Large intestine (tissue), 3 donors: ENCODE measurements at regions not wholly inside any gene's neighbourhood (a gene's known extent, or its start where the extent isn't known, plus 50 kb on each side); places are given as distances from the start of the nearest gene placed in this dataset.

Experiments used
- DNase-seq, 2 donors: peaks; one replicate each; pipeline versions ENCODE4 v3.0.0 to v3.0.0-alpha.2; 2013
- H3K27ac ChIP-seq: one replicate; pipeline ENCODE4 v1.5.1; 2013; ENCODE audit warnings: low read length
- H3K27me3 ChIP-seq: 2 replicates; pipeline ENCODE4 v1.6.1; 2013; ENCODE audit warnings: low read length; ENCODE audit not compliant: control insufficient read depth, insufficient read depth
- H3K36me3 ChIP-seq: 2 replicates; pipeline ENCODE4 v1.6.1; 2013; ENCODE audit warnings: low read length; ENCODE audit not compliant: control insufficient read depth, insufficient read depth
- H3K4me1 ChIP-seq: one replicate; pipeline ENCODE4 v1.6.1; 2013; ENCODE audit warnings: low read length; ENCODE audit not compliant: control insufficient read depth, insufficient read depth
- H3K4me3 ChIP-seq: one replicate; pipeline ENCODE4 v1.5.1; 2013; ENCODE audit warnings: low read length
- H3K9me3 ChIP-seq: one replicate; pipeline ENCODE4 v1.6.1; 2013; ENCODE audit warnings: mild to moderate bottlenecking, low read depth, low read length, moderate library complexity; ENCODE audit not compliant: control insufficient read depth
- WGBS: methylation state at CpG from one replicate; pipeline ENCODE4 v1.1.5; 2013; ENCODE audit warnings: low lambda C conversion rate; ENCODE audit not compliant: insufficient coverage; 5-methylcytosine and 5-hydroxymethylcytosine counted together

DNA sequence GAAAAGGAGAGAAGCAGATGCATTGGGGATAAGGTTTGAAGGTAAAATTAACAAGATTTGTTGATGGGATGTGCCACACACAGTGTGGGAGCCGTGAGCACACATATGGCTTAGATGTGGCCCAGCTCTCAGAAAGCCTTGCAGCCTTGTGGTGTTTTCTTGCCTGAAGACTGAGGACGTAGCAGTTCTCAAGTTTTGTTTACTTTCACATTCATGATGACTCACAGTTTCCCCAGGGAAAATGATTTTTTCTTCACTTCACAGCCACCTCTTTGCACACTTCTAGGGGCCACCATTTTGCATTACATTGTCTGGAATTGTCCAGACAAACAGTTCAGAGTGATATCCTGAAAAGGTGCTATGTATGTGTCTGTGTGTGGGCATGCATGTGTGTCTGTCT lies 126.2 kb downstream of the BASP1 start:
- H3K9me3 ChIP-seq, result no peaks in the 10 kb centered on the region
- no peak overlapping the region for H3K27ac ChIP-seq
- no peaks in the 10 kb centered on the region for H3K27me3 ChIP-seq
- no peaks in the 10 kb centered on the region for H3K36me3 ChIP-seq
- WGBS, result no CpG with 5 or more reads among the region's 2 CpGs
- peaks cover 5% of the 10 kb centered on the region for H3K4me1 ChIP-seq
- H3K4me3 ChIP-seq, result no peak overlapping the region
- peak; percentile 23 to 29 for DNase-seq

GRCh38 chr5:17346811-17347210 lies 129.4 kb downstream of the BASP1 start:
- no peaks in the 10 kb centered on the region for H3K4me1 ChIP-seq
- no peak overlapping the region for H3K27ac ChIP-seq
- no peak for DNase-seq
- no peaks in the 10 kb centered on the region for H3K27me3 ChIP-seq
- H3K4me3 ChIP-seq, result no peak overlapping the region
- H3K9me3 ChIP-seq, result no peaks in the 10 kb centered on the region
- no peaks in the 10 kb centered on the region for H3K36me3 ChIP-seq
- no CpG with 5 or more reads among the region's 2 CpGs for WGBS

GRCh38 chr5:17352223-17352622 lies 134.8 kb downstream of the BASP1 start:
- Histone ChIP-seq H3K36me3 (no peaks in the 10 kb centered on the region), H3K9me3 (peaks cover 4% of the 10 kb centered on the region), H3K4me1 (no peaks in the 10 kb centered on the region), H3K4me3 (no peak overlapping the region), H3K27ac (no peak overlapping the region), H3K27me3 (no peaks in the 10 kb centered on the region)
- no CpG with 5 or more reads among the region's 3 CpGs for WGBS
- no peak for DNase-seq

- no CpG with 5 or more reads among the region's 32 CpGs for WGBS
- no peak for DNase-seq
- Histone ChIP-seq H3K9me3 (peaks cover 4% of the 10 kb centered on the region), H3K27ac (no peak overlapping the region), H3K4me3 (no peak overlapping the region), H3K4me1 (no peaks in the 10 kb centered on the region), H3K27me3 (no peaks in the 10 kb centered on the region), H3K36me3 (no peaks in the 10 kb centered on the region)
Observed at GRCh38 chr5:17354265-17354664, 136.8 kb downstream of the BASP1 start.

DNA sequence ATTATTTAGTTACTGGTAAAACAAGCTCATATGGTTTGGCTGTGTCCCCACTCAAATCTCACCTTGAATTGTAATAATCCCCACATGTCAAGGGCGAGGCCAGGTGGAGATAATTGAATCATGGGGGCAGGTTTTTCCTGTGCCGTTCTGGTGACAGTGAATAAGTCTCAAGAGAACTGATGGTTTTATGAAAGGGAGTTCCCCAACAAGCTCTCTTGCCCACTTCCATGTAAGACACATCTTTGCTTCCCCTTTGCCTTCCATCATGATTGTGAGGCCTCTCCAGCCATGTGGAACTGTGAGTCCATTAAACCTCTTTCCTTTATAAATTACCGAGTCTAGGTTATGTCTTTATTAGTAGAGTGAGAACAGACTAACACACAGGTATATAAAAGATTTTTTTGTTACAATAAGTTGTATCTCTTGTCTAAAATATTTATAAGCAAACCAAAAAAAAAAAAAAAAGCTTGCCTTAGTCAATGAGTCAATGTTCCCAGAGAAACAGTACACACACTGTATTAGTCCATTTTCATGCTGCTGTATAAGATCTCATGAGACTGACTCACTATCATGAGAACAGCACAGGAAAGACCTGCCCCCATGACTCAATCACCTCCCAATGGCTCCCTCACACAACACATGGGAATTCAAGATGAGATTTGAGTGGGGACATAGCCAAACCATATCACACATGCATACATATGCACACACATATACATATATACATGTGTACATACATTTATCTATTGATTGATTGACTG lies 138.3 kb downstream of the BASP1 start:
- WGBS, result no CpG with 5 or more reads among the region's 3 CpGs
- Histone ChIP-seq H3K36me3 (no peaks in the 10 kb centered on the region), H3K27me3 (no peaks in the 10 kb centered on the region), H3K4me1 (no peaks in the 10 kb centered on the region), H3K9me3 (peaks cover 4% of the 10 kb centered on the region), H3K27ac (no peak overlapping the region), H3K4me3 (no peak overlapping the region)
- DNase-seq, result no peak

DNA sequence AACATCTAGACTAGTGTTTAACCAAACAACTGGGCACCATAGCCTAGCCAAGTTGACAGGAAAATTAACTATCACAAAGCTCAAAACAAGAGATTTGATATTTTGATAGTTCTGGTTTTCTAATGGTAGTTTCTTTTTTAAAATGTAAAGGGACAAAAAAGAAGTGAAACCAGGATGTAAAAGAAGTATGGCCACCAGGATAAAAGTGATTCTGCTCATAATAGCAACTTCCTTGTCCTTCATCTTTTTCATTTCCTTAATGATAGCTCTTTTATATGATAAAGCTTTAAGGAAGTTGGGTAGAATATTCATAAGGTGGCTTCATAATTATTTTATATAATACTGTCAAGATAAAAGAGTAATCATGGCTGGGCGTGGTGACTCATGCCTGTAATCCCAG lies 139.1 kb downstream of the BASP1 start:
- Histone ChIP-seq H3K4me3 (no peak overlapping the region), H3K27ac (no peak overlapping the region), H3K36me3 (no peaks in the 10 kb centered on the region), H3K27me3 (no peaks in the 10 kb centered on the region), H3K4me1 (no peaks in the 10 kb centered on the region), H3K9me3 (peaks cover 4% of the 10 kb centered on the region)
- no CpG with 5 or more reads among the region's 1 CpG for WGBS
- DNase-seq, result no peak

GRCh38 chr5:17357504-17357903 lies 140.1 kb downstream of the BASP1 start:
- H3K4me1 ChIP-seq, result no peaks in the 10 kb centered on the region
- H3K36me3 ChIP-seq, result no peaks in the 10 kb centered on the region
- no peak for DNase-seq
- no CpG with 5 or more reads among the region's 3 CpGs for WGBS
- peaks cover 4% of the 10 kb centered on the region for H3K9me3 ChIP-seq
- H3K27ac ChIP-seq, result no peak overlapping the region
- H3K27me3 ChIP-seq, result no peaks in the 10 kb centered on the region
- H3K4me3 ChIP-seq, result no peak overlapping the region

DNA sequence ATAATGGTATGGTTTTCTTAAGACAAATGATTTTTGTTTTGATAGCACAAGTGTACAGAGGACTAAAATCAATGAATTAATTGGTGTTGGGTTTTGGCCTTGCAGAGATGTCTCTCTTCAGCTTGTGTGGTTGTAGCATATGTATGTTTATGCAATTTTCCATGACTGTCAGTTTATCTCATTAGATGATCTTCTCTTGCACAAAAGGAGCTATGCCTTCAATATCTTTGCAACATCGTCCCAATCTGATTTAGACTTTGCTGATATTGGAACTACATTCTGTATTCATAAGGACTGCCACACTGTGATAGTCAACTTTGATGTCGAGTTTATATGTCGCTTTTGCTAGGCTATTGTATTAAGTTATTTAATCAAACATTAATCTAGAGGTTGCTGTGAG lies 140.0 kb upstream of the TAF11L2 start:
- no peak overlapping the region for H3K27ac ChIP-seq
- DNase-seq, result no peak
- peaks cover 4% of the 10 kb centered on the region for H3K9me3 ChIP-seq
- WGBS, result no CpG with 5 or more reads among the region's 3 CpGs
- H3K4me1 ChIP-seq, result no peaks in the 10 kb centered on the region
- H3K27me3 ChIP-seq, result no peaks in the 10 kb centered on the region
- no peak overlapping the region for H3K4me3 ChIP-seq
- no peaks in the 10 kb centered on the region for H3K36me3 ChIP-seq

- Histone ChIP-seq H3K27ac (no peak overlapping the region), H3K36me3 (no peaks in the 10 kb centered on the region)
- no peak for DNase-seq
Observed at GRCh38 chr5:17359451-17360011, 138.5 kb upstream of the TAF11L2 start.

DNA sequence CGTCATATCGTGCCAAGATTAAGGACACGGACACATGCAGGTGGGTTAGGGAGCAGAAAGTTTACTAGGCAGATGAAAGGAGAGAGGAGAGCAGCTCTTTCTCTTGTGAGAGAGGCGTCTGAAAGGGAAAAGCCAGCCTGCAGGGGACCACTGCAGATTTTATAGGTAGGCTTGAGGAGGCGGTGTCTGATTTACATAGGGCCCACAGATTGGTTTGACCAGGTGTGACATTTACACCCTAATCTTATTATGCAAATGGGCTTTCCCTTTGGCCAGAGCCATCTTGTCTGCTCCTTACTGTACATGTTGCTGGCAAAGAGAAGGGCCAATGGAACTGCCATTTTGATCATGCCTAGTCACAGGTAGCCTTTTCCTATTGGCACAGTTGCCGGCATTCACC lies 137.2 kb upstream of the TAF11L2 start:
- 80% methylated on average over 1 of the region's 6 CpGs for WGBS
- Histone ChIP-seq H3K36me3 (no peaks in the 10 kb centered on the region), H3K4me1 (no peaks in the 10 kb centered on the region), H3K27me3 (no peaks in the 10 kb centered on the region), H3K27ac (no peak overlapping the region), H3K9me3 (no peaks in the 10 kb centered on the region), H3K4me3 (no peak overlapping the region)
- DNase-seq, result no peak

More at GRCh38 chr5:17359451-17360011, 138.5 kb upstream of the TAF11L2 start:
- H3K9me3 ChIP-seq, result no peaks in the 10 kb centered on the region
- WGBS, result 100% methylated on average over 3 of the region's 11 CpGs
- no peak overlapping the region for H3K4me3 ChIP-seq
- H3K4me1 ChIP-seq, result no peaks in the 10 kb centered on the region
- no peaks in the 10 kb centered on the region for H3K27me3 ChIP-seq

DNA sequence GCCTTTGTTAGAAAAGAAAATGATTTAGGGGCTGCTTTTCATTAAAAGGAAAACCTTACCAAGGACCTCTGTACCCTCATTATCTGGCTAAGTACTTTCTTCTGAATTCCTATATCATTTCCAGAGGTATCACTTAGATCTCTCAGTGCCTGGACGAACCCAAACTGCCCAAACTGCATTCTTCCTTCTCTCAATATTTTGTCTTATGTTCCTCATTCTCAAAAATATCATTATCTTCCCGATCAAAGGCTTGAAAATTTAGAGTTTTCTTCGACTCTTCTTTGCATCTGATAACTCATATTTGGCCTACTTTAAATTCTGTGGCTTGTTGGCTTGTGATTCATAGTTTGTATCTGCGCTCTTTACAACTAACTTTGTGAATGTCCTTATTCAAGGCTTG lies 136.7 kb upstream of the TAF11L2 start:
- Histone ChIP-seq H3K27ac (no peak overlapping the region), H3K27me3 (no peaks in the 10 kb centered on the region), H3K36me3 (no peaks in the 10 kb centered on the region), H3K9me3 (no peaks in the 10 kb centered on the region), H3K4me3 (no peak overlapping the region), H3K4me1 (no peaks in the 10 kb centered on the region)
- WGBS, result 20% methylated on average over 1 of the region's 4 CpGs
- DNase-seq, result no peak
